ENCODE measurements at regions not wholly inside any gene's neighbourhood (a gene's known extent, or its start where the extent isn't known, plus 50 kb on each side); places are given as distances from the start of the nearest gene placed in this dataset.

DNA sequence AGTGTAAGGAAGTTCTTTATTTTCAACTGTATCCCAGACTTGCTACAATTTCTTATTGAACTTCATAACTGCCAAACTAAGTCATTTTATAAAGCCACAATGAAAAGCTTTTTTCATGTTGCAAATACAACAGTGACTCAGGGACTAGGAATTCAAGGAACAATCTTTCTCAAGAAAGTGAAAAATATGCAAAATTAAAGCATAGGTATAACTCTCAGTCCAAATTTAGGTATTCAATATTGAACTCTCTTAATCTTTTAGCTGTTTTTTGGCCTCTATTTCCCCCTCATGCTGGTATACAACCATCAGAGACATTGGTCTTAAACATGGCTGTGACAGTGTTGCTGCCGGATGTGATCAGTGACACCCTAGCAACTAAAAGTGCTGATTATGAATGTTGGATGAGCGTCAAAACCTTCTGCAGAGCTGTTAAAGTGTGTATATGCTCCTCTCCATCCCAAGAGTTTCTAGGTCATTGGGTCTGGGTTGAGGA, 476.9 kb downstream of the ZNF385D start (continued):
- TF ChIP-seq TAF1 (IDR thresholded peaks at IDR 0.05; ENCODE audit: borderline replicate concordance, low read depth, low read length), result no peak
- TF ChIP-seq, protein P1, sequence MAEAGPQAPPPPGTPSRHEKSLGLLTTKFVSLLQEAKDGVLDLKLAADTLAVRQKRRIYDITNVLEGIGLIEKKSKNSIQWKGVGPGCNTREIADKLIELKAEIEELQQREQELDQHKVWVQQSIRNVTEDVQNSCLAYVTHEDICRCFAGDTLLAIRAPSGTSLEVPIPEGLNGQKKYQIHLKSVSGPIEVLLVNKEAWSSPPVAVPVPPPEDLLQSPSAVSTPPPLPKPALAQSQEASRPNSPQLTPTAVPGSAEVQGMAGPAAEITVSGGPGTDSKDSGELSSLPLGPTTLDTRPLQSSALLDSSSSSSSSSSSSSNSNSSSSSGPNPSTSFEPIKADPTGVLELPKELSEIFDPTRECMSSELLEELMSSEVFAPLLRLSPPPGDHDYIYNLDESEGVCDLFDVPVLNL (IDR thresholded peaks at IDR 0.05; ENCODE audit: low read depth, low read length), result no peak
- TF ChIP-seq MTA3 (IDR thresholded peaks at IDR 0.05; ENCODE audit: borderline replicate concordance, low read length), result no peak
- TF ChIP-seq NR2C1 (IDR thresholded peaks at IDR 0.05), result no peak

- no peak overlapping the region for H3K4me2 ChIP-seq (ENCODE audit: control insufficient read depth, insufficient read depth)
- H3K79me2 ChIP-seq (ENCODE audit: control insufficient read depth, insufficient read depth, low read length), result no peaks in the 10 kb centered on the region
- no peaks in the 10 kb centered on the region for H3K36me3 ChIP-seq (ENCODE audit: control insufficient read depth in 2 of 2, insufficient read depth in 2 of 2, low read length in 1 of 2)
- H3K9ac ChIP-seq (ENCODE audit: control insufficient read depth, insufficient read depth, low read length), result no peak overlapping the region
- H3K4me1 ChIP-seq (ENCODE audit: control insufficient read depth, insufficient read depth, low read length), result no peaks in the 10 kb centered on the region
- in situ Hi-C loops (cut with MboI), result no loop called here
- TF ChIP-seq RCOR1 (conservative IDR thresholded peaks at IDR 0.05; ENCODE audit: low read depth, low read length), result no peak
- TF ChIP-seq ZBTB11 (CRISPR knock-in tag; IDR thresholded peaks at IDR 0.05), result no peak
- TF ChIP-seq MTA3 (IDR thresholded peaks at IDR 0.05; ENCODE audit: borderline replicate concordance, low read length), result no peak
- no peak for TF ChIP-seq IRF4 (IDR thresholded peaks at IDR 0.05; ENCODE audit: low read depth, low read length)
- TF ChIP-seq SPI1 (IDR thresholded peaks at IDR 0.05; ENCODE audit: borderline replicate concordance, insufficient read depth, low read depth, low read length), result no peak
- no peak for TF ChIP-seq EP300 (IDR thresholded peaks at IDR 0.05; ENCODE audit: borderline replicate concordance in 1 of 2, control insufficient read depth in 1 of 2, low read depth in 2 of 2, low read length in 2 of 2)
- DNase-seq (ENCODE audit: low read depth, low spot score) (no peak), ATAC-seq (no peak), FAIRE-seq (no peak)
- RAD21 ChIA-PET (ENCODE audit: unreplicated experiment), result no interaction called here
- H2AFZ ChIP-seq (ENCODE audit: control insufficient read depth, low read depth, low read length), result no peak overlapping the region
- no peak overlapping the region for H3K4me3 ChIP-seq
- POLR2A ChIA-PET, result no interaction called here
- 16% methylated on average over 4 of the region's 4 CpGs for WGBS (ENCODE audit: insufficient coverage, insufficient replicate concordance, low lambda C conversion rate, missing lambda C conversion rate)
- no peaks in the 10 kb centered on the region for H3K27me3 ChIP-seq (replicated peaks in 1 of 2; ENCODE audit: control insufficient read depth in 2 of 2, insufficient read depth in 2 of 2, low read length in 1 of 2)
- SMC1A ChIA-PET (ENCODE audit: uncharacterized antibody, unreplicated experiment), result interaction anchor here (1.0 to 1.9 kb wide), 2 partner anchors 10 to 15 kb away, joined by 3 to 4 read pairs; no protein-coding TSS in a partner anchor
- CTCF ChIA-PET, result interaction anchor here (1.8 to 2.1 kb wide), 2 partner anchors 9 to 16 kb away, joined by 4 to 6 read pairs; no protein-coding TSS in a partner anchor
- no peaks in the 10 kb centered on the region for H3K9me3 ChIP-seq (replicated peaks; ENCODE audit: control insufficient read depth, insufficient read depth, low read length)
- BruUV-seq (replicated peaks), result no TSS peak
- H4K20me1 ChIP-seq (ENCODE audit: control insufficient read depth, insufficient read depth), result no peaks in the 10 kb centered on the region
- intact Hi-C loops (cut with micrococcal nuclease; ENCODE audit: unreplicated experiment), result no loop called here
- no peak overlapping the region for H3K27ac ChIP-seq (ENCODE audit: control insufficient read depth, insufficient read depth)
Observed at GRCh38 chr3:21273259-21274025, 477.6 kb downstream of the ZNF385D start.
